ENCODE measurements at regions not wholly inside any gene's neighbourhood (a gene's known extent, or its start where the extent isn't known, plus 50 kb on each side); places are given as distances from the start of the nearest gene placed in this dataset.

DNA sequence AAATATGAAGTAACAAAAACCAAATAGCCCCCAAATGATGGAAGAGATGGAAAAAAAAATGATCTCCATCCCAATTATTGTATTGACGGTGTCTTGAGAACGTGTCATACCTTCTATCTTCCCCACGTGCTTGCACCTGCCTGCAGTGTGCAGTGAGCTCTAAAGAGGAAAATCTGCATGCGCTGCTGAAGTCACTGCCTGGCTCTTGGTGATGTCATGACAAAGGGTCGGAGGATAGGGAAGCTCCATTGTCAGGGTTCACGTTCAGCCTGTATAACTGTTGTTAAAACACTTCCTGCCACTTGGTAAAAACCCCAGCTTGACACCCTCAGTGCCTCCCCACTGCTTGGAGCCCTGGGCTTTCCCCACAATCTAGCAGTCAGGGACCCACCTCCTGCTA lies 549.2 kb upstream of the MKI67 start:
- no peak for DNase-seq (ENCODE audit: extremely low read depth, low read depth)
- TF ChIP-seq CTCF (IDR thresholded peaks at IDR 0.05; ENCODE audit: low read depth, low read length), result no peak

DNA sequence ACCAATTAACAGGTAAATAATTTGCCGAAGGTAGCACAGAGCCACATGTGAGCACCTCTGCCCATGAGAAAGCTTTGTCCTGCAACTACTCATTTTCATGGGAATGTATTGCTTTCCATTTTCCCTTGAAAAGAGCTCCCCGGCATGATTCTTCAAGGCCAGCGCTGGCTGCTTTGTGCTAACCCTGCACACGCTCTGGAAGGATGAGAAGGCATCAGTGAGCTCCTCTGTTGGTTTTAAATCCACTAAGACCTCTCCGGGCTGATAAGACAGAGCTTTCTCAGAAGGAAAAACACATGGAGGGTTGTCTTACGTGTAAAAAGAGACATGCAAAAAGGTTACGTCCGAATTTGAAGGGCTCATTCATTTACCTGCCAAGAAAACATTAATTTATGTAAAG lies 553.9 kb upstream of the MKI67 start:
- TF ChIP-seq CTCF (IDR thresholded peaks at IDR 0.05; ENCODE audit: low read depth, low read length), result no peak
- DNase-seq (ENCODE audit: extremely low read depth, low read depth), result no peak

DNA sequence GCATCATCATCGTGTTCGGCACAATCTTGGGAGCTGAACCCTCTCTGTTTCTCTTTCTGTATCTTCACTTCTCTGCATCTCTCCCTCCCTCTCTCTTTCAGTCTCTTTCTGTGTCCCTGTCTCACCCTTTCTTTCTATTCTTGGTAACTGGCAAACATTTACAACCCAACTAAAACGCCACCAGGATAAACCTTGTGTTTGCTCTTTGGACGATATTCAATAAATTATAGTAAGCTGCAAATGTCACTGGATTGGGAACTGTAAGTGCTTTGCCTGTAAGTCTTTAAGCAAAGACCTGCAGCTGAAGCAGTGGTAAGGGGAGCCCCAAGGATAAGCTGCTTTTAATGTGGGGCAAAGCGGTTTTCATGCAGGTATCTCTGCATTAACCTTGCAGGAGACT lies 558.0 kb upstream of the MKI67 start:
- no peak for DNase-seq (ENCODE audit: extremely low read depth, low read depth)
- no peak for TF ChIP-seq CTCF (IDR thresholded peaks at IDR 0.05; ENCODE audit: low read depth, low read length)

DNA sequence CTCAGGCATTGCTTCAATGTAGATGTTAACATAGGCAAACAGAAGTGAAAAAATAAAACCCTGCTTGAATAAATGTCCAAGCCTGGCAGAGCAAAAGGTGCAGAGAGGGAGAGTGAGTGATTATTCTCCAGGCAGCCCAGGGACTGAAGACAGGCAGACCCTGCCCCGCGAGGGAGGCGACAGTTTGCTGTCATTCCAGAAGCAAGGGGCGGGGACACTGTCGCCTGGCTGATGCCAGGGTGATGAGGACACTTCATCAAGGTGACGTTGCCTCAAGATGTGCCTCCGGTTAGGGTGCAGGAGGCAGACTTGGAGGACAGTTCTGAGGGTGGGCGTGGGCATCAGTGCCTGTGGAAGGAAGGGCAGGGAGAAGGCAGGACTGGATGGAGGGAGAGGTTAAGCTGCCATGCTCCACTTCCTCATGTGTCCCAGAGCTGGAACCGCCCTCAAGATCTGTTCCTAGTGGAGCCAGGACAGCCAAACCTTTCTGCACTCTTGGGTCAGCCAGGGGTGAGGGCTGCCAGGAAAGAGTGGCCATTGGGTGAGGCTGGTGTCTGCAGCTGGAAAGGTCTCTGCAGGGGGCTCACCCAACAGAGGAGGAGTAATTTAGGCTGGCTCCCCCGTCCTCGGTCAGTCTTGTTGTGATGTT lies 560.5 kb upstream of the MKI67 start:
- no peak for DNase-seq (ENCODE audit: extremely low read depth, low read depth)
- TF ChIP-seq CTCF (IDR thresholded peaks at IDR 0.05; ENCODE audit: low read depth, low read length), result no peak

GRCh38 chr10:128687408-128687807 lies 561.2 kb upstream of the MKI67 start:
- DNase-seq (ENCODE audit: extremely low read depth, low read depth), result no peak

GRCh38 chr10:128687927-128688549 lies 561.8 kb upstream of the MKI67 start:
- no peak for TF ChIP-seq CTCF (IDR thresholded peaks at IDR 0.05; ENCODE audit: low read depth, low read length)

More at GRCh38 chr10:128687408-128687807, 561.2 kb upstream of the MKI67 start:
- no peak for TF ChIP-seq CTCF (IDR thresholded peaks at IDR 0.05; ENCODE audit: low read depth, low read length)

GRCh38 chr10:128689667-128690066 lies 563.4 kb upstream of the MKI67 start:
- no peak for DNase-seq (ENCODE audit: extremely low read depth, low read depth)
- TF ChIP-seq CTCF (IDR thresholded peaks at IDR 0.05; ENCODE audit: low read depth, low read length), result no peak

More at GRCh38 chr10:128687927-128688549, 561.8 kb upstream of the MKI67 start:
- no peak for DNase-seq (ENCODE audit: extremely low read depth, low read depth)
